ENCODE measurements at regions not wholly inside any gene's neighbourhood (a gene's known extent, or its start where the extent isn't known, plus 50 kb on each side); places are given as distances from the start of the nearest gene placed in this dataset.
"Not testable (repeated sequence)": the region's sequence is repeated elsewhere in the genome, so short reads cannot be mapped to it uniquely, and the experiment has no call there.

DNA sequence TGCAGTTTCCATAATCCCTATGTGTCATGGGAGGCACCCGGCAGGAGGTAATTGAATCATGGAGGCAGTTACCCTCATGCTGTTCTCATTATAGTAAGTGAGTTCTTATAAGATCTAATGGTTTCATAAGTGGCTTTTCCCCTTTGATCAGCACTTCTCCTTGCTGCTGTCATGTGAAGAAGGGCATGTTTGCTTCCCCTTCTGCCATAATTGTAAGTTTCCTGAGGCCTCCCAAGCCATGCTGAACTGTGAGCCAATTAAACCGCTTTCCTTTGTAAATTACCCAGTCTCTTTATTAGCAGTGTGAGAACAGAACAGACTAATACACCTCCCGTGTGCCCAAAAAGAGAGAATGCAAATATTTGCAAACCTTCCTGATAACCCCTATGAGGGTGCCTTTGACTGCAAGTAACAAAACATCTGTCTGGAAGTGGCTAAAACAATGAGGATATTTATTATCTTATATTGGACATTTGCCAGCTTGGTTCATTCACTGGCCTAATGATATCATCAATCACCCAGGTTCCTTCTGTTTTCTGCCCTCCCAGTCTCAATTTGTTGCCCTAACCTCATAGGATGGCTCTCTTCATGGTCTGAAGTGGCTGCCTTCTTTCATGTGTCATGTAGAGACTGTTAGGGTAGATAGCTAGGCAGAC lies 68.7 kb downstream of the BHLHE40 start:
- H3K27ac Mint-ChIP-seq, result no peak overlapping the region
- DNase-seq, result no peak
- ATAC-seq, result no peak
- peaks cover 0 to 18% (median 2%) of the 10 kb centered on the region in 11 donors for H3K9me3 Mint-ChIP-seq
- intact Hi-C loops (cut with micrococcal nuclease), result no loop called here
- peaks cover 0 to 20% (median 0%) of the 10 kb centered on the region in 7 donors for H3K4me1 Mint-ChIP-seq
- no peaks in the 10 kb centered on the region for H3K4me1 ChIP-seq (ENCODE audit: control insufficient read depth in 2 of 2, insufficient read depth in 2 of 2, low read length in 2 of 2)
- no peaks in the 10 kb centered on the region for H3K36me3 ChIP-seq (ENCODE audit: control insufficient read depth in 2 of 3, insufficient read depth in 3 of 3, low read length in 3 of 3)
- ChIA-PET POLR2A (no interaction called here), CTCF (interaction anchor here (1.0 kb wide), 1 partner anchor 10 kb away, joined by 3 read pairs; no protein-coding TSS in a partner anchor)
- H3K27me3 Mint-ChIP-seq, result no peaks in the 10 kb centered on the region
- H3K27me3 ChIP-seq (ENCODE audit: control insufficient read depth in 2 of 2, insufficient read depth in 2 of 2, low read length in 2 of 2), result no peaks in the 10 kb centered on the region
- H3K4me3 Mint-ChIP-seq, result no peak overlapping the region
- H3K27ac ChIP-seq (ENCODE audit: low read depth, low read length), result no peak overlapping the region
- no peak overlapping the region for H3K4me3 ChIP-seq (ENCODE audit: low read length)
- no peaks in the 10 kb centered on the region for H3K9me3 ChIP-seq (ENCODE audit: control insufficient read depth in 2 of 3, low read length in 3 of 3)
- H3K36me3 Mint-ChIP-seq, result peaks cover 0 to 21% (median 0%) of the 10 kb centered on the region in 5 donors

DNA sequence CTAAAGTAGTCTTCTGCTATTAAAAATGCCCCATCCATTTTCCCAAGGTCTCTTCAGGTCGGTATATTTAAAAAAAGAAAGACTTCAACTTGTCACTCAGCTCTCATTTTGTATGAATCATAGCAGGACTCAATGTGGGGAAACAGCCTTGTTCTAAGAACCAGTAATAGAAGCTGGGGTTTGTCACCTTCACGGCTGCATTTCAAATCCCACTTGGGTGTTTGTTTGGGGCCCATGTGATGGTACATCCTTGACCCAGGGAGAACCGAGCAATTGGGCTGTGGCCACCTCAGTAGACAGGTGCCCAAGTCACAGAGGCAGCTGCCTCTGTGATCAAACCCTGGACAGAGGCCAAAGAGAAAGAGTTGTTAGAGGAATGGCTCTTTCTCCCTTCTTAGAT lies 70.3 kb upstream of the ARL8B start:
- no peaks in the 10 kb centered on the region for H3K27me3 Mint-ChIP-seq
- H3K4me3 Mint-ChIP-seq, result no peak overlapping the region
- no peaks in the 10 kb centered on the region for H3K27me3 ChIP-seq (ENCODE audit: control insufficient read depth in 2 of 2, insufficient read depth in 2 of 2, low read length in 2 of 2)
- no peaks in the 10 kb centered on the region for H3K9me3 ChIP-seq (ENCODE audit: control insufficient read depth in 2 of 3, low read length in 3 of 3)
- H3K27ac Mint-ChIP-seq, result no peak overlapping the region
- H3K36me3 ChIP-seq (ENCODE audit: control insufficient read depth in 2 of 3, insufficient read depth in 3 of 3, low read length in 3 of 3), result no peaks in the 10 kb centered on the region
- H3K4me3 ChIP-seq (ENCODE audit: low read length), result no peak overlapping the region
- CTCF ChIA-PET, result interaction anchor here (0.8 to 1.5 kb wide), 4 partner anchors 8 to 701 kb away, joined by 3 to 5 read pairs (median 3); no protein-coding TSS in a partner anchor
- peaks cover 0 to 19% (median 0%) of the 10 kb centered on the region in 5 donors for H3K36me3 Mint-ChIP-seq
- ATAC-seq (no peak), DNase-seq (no peak)
- no peaks in the 10 kb centered on the region for H3K4me1 ChIP-seq (ENCODE audit: control insufficient read depth in 2 of 2, insufficient read depth in 2 of 2, low read length in 2 of 2)
- peaks cover 0 to 47% (median 0%) of the 10 kb centered on the region in 7 donors for H3K4me1 Mint-ChIP-seq
- H3K9me3 Mint-ChIP-seq, result peaks cover 0 to 16% (median 2%) of the 10 kb centered on the region in 11 donors
- intact Hi-C loops (cut with micrococcal nuclease), result loop anchor here in 1 of 2 donors (10.0 kb wide), 1 partner anchor 557 kb away; the partner anchor contains the start of gene ITPR1
- H3K27ac ChIP-seq (ENCODE audit: low read depth, low read length), result no peak overlapping the region
- POLR2A ChIA-PET, result no interaction called here

DNA sequence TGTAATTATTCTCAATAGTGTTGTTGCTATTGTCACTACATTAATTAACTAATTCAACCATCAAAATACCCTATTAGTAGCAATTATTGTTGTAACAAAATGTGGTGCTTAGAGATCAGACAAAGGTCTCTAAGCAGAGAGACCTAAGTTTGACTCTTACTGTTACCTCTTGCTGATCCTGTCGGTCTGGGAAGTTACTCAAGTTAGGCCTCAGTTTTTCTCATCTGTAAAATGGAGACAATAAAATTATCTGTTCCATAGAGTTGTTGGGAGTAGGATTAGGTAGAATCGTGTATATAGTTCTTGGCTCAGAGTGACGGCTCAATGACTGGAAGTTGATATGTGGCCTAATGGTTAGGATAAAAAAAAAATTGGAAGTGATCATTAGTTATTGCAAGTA lies 69.8 kb upstream of the ARL8B start:
- Mint-ChIP-seq H3K27me3 (no peaks in the 10 kb centered on the region), H3K36me3 (peaks cover 0 to 18% (median 0%) of the 10 kb centered on the region in 5 donors), H3K4me1 (peaks cover 0 to 49% (median 0%) of the 10 kb centered on the region in 7 donors), H3K4me3 (no peak overlapping the region), H3K27ac (no peak overlapping the region), H3K9me3 (peaks cover 0 to 15% (median 2%) of the 10 kb centered on the region in 11 donors)
- DNase-seq, result no peak
- H3K4me3 ChIP-seq (ENCODE audit: low read length), result no peak overlapping the region
- ATAC-seq, result no peak
- intact Hi-C loops (cut with micrococcal nuclease), result loop anchor here in 1 of 2 donors (10.0 kb wide), 1 partner anchor 557 kb away; the partner anchor contains the start of gene ITPR1
- no peaks in the 10 kb centered on the region for H3K27me3 ChIP-seq (ENCODE audit: control insufficient read depth in 2 of 2, insufficient read depth in 2 of 2, low read length in 2 of 2)
- H3K4me1 ChIP-seq (ENCODE audit: control insufficient read depth in 2 of 2, insufficient read depth in 2 of 2, low read length in 2 of 2), result no peaks in the 10 kb centered on the region
- H3K36me3 ChIP-seq (ENCODE audit: control insufficient read depth in 2 of 3, insufficient read depth in 3 of 3, low read length in 3 of 3), result no peaks in the 10 kb centered on the region
- H3K9me3 ChIP-seq (ENCODE audit: control insufficient read depth in 2 of 3, low read length in 3 of 3), result no peaks in the 10 kb centered on the region
- ChIA-PET POLR2A (no interaction called here), CTCF (interaction anchor here (1.1 to 1.5 kb wide), 5 partner anchors 7 to 341 kb away, joined by 3 to 7 read pairs (median 4); no protein-coding TSS in a partner anchor)
- no peak overlapping the region for H3K27ac ChIP-seq (ENCODE audit: low read depth, low read length)

DNA sequence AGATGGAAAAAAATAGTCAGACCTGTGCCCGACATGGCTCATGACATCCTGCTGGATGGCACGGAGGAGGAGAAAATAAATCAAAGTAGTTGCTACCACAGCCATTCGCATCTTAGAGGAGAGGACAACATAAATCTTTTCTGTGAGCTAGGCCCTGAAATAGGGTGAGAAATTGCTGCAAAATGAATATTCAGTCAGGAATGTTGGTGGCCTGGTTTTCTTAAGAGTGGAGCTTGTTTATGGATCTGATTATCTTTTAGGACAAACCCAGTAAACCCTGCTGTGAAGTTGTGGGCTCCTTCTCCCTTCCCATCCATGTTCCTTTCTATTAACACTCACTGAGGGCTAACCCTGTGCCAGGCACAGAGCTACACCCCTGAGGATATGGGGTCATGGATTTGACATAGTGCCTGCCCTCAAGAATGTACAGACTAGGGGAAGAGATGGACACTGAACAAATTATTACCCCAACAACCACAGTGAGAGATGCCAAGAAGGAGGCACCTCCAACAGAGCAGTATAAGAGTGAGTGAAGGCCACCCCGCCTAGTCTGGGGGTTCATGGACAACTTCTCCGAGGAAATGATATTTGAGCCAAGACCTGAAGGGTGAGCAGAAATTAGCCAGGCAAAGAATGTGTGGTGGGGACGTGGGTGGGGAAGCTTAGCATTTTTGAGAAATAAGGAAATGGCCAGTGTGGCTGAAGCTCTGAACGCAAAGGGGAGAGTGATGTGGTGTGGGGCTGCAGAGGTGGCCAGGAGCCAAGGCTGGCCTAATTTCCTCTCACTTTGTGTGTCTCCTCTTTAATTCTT lies 68.9 kb upstream of the ARL8B start:
- peaks cover 0 to 58% (median 0%) of the 10 kb centered on the region in 7 donors for H3K4me1 Mint-ChIP-seq

DNA sequence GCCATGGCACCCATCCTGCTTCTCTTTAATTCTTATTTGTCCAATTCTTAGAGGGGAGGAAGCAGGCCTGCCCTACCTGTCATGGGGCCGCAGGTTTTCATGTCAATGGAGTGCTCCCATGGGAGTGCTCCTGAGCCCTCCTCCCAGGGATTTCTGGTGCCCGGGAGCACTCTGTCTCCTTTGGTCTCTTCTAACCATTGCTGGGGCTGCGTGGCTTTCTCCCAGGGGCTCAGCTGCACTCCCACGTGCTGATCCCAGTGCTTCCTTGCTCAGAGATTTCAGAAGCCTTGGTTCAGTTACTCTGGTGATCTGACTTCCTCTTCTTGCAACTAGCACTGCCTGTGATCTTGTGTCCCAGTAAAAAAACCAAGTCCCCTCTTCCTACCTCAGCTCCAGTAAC lies 68.0 kb upstream of the ARL8B start:
- H3K4me1 ChIP-seq (ENCODE audit: control insufficient read depth in 2 of 2, insufficient read depth in 2 of 2, low read length in 2 of 2), result no peaks in the 10 kb centered on the region
- intact Hi-C loops (cut with micrococcal nuclease), result loop anchor here in 1 of 2 donors (10.0 kb wide), 1 partner anchor 559 kb away; the partner anchor contains the start of gene ITPR1
- H3K4me3 ChIP-seq (ENCODE audit: low read length), result no peak overlapping the region
- Mint-ChIP-seq H3K27ac (peak overlapping the region in 1 of 9 donors; percentile 17), H3K4me1 (peaks cover 0 to 58% (median 0%) of the 10 kb centered on the region in 7 donors), H3K27me3 (no peaks in the 10 kb centered on the region), H3K36me3 (no peaks in the 10 kb centered on the region), H3K4me3 (no peak overlapping the region), H3K9me3 (no peaks in the 10 kb centered on the region)
- no peaks in the 10 kb centered on the region for H3K9me3 ChIP-seq (ENCODE audit: control insufficient read depth in 2 of 3, low read length in 3 of 3)
- ChIA-PET CTCF (interaction anchor here (1.4 to 2.1 kb wide), 2 partner anchors 343 to 703 kb away, joined by 3 to 16 read pairs; no protein-coding TSS in a partner anchor), POLR2A (no interaction called here)
- no peaks in the 10 kb centered on the region for H3K27me3 ChIP-seq (ENCODE audit: control insufficient read depth in 2 of 2, insufficient read depth in 2 of 2, low read length in 2 of 2)
- H3K36me3 ChIP-seq (ENCODE audit: control insufficient read depth in 2 of 3, insufficient read depth in 3 of 3, low read length in 3 of 3), result no peaks in the 10 kb centered on the region
- no peak overlapping the region for H3K27ac ChIP-seq (ENCODE audit: low read depth, low read length)
- no peak for DNase-seq
- ATAC-seq, result no peak

More for the DNA sequence above, 68.9 kb upstream of the ARL8B start:
- H3K27ac ChIP-seq (ENCODE audit: low read depth, low read length), result no peak overlapping the region
- H3K36me3 ChIP-seq (ENCODE audit: control insufficient read depth in 2 of 3, insufficient read depth in 3 of 3, low read length in 3 of 3), result no peaks in the 10 kb centered on the region
- no peaks in the 10 kb centered on the region for H3K27me3 Mint-ChIP-seq
- peaks cover 0 to 8% (median 0%) of the 10 kb centered on the region in 5 donors for H3K36me3 Mint-ChIP-seq
- H3K9me3 ChIP-seq (ENCODE audit: control insufficient read depth in 2 of 3, low read length in 3 of 3), result no peaks in the 10 kb centered on the region
- peaks cover 0 to 5% (median 0%) of the 10 kb centered on the region in 11 donors for H3K9me3 Mint-ChIP-seq
- H3K27ac Mint-ChIP-seq, result peak overlapping the region in 1 of 9 donors; percentile 68
- H3K27me3 ChIP-seq (ENCODE audit: control insufficient read depth in 2 of 2, insufficient read depth in 2 of 2, low read length in 2 of 2), result no peaks in the 10 kb centered on the region
- POLR2A ChIA-PET, result no interaction called here
- H3K4me1 ChIP-seq (ENCODE audit: control insufficient read depth in 2 of 2, insufficient read depth in 2 of 2, low read length in 2 of 2), result no peaks in the 10 kb centered on the region
- intact Hi-C loops (cut with micrococcal nuclease), result loop anchor here in 1 of 2 donors (10.0 kb wide), 1 partner anchor 558 kb away; the partner anchor contains the start of gene ITPR1
- H3K4me3 Mint-ChIP-seq, result no peak overlapping the region
- CTCF ChIA-PET, result interaction anchor here (1.2 to 1.4 kb wide), 2 partner anchors 73 to 341 kb away, joined by 4 to 7 read pairs; no protein-coding TSS in a partner anchor
- H3K4me3 ChIP-seq (ENCODE audit: low read length), result no peak overlapping the region
- DNase-seq, result no peak
- no peak for ATAC-seq

DNA sequence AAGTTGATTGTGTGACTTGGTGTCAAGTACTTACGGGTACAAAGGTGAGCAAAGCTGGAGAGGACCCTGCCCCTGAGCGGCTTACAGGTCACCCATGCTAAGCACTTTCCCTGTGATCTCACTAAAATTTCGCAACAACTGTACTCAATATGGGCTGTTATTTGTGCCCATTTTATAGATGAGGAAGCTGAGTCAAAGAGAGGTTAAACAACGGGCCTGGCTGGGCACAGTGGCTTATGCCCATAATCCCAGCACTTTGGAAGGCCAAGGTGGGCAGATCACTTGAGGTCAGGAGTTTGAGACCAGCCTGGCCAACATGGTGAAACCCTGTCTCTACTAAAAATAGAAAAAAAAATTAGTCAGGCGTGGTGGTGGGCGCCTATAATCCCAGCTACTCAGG lies 67.5 kb upstream of the ARL8B start:
- POLR2A ChIA-PET; H3K4me1 ChIP-seq (ENCODE audit: control insufficient read depth in 2 of 2, insufficient read depth in 2 of 2, low read length in 2 of 2); H3K27me3 Mint-ChIP-seq; H3K4me3 Mint-ChIP-seq; ATAC-seq; H3K27me3 ChIP-seq (ENCODE audit: control insufficient read depth in 2 of 2, insufficient read depth in 2 of 2, low read length in 2 of 2); H3K27ac ChIP-seq (ENCODE audit: low read depth, low read length); H3K9me3 ChIP-seq (ENCODE audit: control insufficient read depth in 2 of 3, low read length in 3 of 3); H3K36me3 Mint-ChIP-seq; H3K9me3 Mint-ChIP-seq; H3K36me3 ChIP-seq (ENCODE audit: control insufficient read depth in 2 of 3, insufficient read depth in 3 of 3, low read length in 3 of 3); DNase-seq; H3K4me3 ChIP-seq (ENCODE audit: low read length): not testable (repeated sequence)
- CTCF ChIA-PET, result interaction anchor here (1.1 to 2.1 kb wide), 4 partner anchors 232 to 703 kb away, joined by 3 to 16 read pairs (median 4); no protein-coding TSS in a partner anchor
- H3K27ac Mint-ChIP-seq, result peak overlapping the region in 1 of 9 donors; percentile 17
- H3K4me1 Mint-ChIP-seq, result peaks cover 0 to 58% (median 0%) of the 10 kb centered on the region in 7 donors
- intact Hi-C loops (cut with micrococcal nuclease), result loop anchor here in 1 of 2 donors (10.0 kb wide), 1 partner anchor 560 kb away; the partner anchor contains the start of gene ITPR1

All from naive thymus-derived CD4-positive, alpha-beta T cell (primary cell).